Activated naive CD4-positive, alpha-beta T cell (primary cell): ENCODE measurements at regions not wholly inside any gene's neighbourhood (a gene's known extent, or its start where the extent isn't known, plus 50 kb on each side); places are given as distances from the start of the nearest gene placed in this dataset.

Experiments used
- DNase-seq, 4 experiments: peaks; one replicate each; lab custom pipeline; 2025; lab: John Stamatoyannopoulos, UW

DNA sequence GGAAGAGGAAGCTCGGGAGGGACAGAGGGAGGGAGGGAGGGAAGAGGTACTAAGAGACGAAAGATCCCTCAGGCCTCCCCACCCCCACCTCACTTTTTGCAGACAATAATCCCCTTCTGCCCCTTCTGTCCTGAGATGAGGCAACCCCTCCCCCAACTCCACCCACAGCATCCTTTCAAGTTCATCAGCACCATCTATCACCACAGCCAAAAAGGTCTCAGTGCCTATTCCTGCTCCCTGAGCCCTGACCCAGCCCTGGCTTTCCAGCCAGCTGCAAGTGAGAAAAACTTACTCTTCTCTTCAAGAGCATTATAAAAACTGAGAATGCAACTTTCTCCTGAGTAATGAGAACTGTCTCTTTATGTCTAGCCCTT lies 133.2 kb upstream of the LRFN2 start:
- no peak for DNase-seq

GRCh38 chr6:40719671-40720374 lies 132.7 kb upstream of the LRFN2 start:
- no peak for DNase-seq

DNA sequence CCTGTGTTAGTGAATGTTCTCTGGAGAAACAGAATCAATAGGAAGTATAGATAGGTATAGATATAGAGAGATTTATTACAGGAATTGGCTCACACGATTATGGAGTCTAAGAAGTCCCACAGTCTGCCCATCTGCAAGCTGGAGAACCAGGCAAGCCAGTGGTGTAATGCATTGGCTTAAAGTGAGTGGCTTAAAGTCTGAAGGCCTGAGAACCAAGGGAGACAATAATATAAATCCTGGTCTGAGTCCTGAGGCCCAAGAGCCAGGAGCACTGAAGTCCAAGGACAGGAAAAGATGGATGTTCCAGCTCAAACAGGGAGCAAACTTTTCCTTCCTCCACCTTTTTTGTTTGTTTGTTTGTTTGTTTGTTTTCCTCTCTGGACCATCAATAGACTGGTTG lies 131.2 kb upstream of the LRFN2 start:
- no peak for DNase-seq

GRCh38 chr6:40717411-40718057 lies 130.4 kb upstream of the LRFN2 start:
- DNase-seq = no peak

DNA sequence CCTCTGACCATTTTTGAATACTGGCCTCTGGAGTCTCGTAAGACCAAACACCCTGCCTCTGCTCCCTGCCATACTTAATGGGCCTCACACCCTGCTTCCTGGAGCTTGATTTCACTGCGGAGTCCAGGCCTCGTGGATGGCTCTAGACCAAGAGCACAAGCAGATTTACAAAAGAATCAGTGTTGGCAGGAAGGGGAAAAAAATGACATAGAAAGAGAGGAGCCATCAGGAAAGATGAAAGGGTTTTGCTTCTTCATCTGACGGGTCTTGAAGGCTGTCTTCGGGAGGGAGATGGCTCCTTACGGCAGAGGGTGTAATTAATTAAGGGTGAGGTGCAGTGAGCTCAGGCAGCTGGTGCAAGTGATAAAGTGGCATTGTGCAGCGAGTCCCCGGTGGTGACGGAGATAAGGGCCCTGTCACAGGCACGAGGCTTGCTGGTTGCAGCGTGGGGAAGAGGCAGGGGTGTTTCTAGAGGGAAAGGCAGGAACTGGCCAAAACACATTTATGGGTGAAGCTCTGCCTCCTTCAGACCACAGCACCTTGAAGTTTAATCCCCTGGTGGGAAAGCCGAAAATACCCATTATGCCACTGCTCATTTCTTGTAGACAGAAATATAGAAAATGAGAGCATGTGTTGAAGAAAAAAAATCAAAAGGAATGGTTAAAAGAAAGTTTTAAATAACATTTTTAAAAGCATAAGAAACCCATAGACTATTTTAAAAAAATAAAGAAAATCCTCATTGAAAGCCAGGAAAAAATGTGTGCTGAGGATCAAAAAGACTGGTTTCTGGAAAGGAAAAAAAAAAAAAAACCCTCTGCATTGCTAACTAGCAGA lies 128.6 kb upstream of the LRFN2 start:
- no peak for DNase-seq

DNA sequence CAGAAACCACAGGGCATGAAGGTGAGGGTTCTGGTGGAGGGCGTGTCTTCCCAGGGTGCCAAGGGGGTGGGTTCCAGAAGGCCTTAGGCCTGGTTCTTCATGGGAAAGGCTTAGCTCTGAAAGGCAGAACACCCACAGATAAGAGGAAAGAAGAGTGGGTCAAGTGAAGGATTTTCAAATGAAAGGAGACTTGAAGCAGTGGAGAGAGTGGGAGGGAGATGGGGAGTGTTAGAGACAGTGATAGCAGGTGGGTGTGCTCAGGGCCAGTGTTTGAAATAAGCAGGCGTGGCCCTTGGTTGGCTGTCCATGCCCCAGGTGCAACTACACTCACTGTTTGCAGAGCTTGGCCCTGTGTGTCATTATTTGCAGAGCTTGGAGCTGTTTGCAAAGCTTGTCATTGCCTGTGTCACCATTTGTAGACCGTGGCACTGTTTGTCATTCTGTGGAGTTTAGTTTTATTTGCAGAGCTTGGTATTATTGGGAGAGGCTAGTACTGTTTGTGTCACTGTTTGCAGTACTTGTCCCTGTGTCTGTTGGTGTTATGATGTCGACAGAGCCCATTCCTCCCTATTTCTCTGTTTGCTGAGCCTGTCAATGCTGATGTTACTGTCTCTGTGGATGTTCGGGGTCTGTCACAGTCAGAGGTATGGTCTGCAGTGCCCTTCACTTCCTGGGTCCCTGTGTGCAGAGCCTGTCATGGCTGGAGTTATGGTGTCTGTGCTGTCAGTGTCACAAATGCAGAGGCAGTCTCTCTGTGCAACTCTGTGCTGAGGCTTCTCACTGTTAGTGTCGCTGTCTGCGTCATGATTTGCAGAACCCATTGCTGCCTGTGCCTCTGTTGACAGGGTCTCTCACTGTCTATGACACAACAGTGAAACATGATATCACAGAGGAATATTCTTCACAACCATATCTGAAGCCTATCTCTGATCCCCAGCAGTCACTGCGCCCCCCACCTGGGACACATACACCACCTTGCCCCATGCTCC lies 127.7 kb upstream of the LRFN2 start:
- no peak for DNase-seq

GRCh38 chr6:40714143-40714542 lies 127.0 kb upstream of the LRFN2 start:
- DNase-seq = no peak

DNA sequence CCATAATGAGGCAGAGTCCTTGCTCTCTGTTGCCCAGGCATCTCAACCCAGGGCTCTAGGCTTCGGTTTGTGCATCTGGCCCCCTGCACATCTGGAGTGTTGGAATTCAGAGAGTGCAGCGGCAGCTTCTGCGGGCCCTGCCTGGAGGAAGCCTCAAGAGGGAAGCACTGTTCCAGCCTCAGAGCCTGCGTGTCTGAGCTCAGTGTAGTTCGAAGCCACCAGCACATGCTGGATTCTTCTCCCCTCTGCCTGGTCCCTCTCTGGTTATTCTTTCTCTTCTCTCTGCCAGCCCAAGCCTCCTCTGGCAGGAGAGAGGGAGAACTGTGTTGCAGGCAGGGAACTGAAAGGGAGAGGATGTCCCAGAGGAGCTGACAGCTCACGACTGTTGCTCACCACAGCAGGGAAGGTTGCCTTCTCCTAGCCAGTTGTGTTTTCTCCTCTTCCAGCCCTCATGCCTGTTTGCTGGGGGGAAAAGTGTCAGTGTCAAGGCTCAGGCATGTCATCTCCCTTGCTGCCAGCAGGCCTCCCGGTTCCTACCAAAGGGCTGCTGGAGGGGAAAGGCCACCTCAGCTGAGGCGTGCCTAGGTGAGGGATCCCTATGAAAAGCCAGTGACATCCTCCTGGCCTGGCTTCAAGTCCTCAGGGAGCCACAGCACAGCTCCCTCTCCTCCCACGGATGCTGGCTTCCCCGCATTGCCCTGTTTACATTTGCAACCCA lies 126.0 kb upstream of the LRFN2 start:
- no peak for DNase-seq

- DNase-seq = no peak
Measured at GRCh38 chr6:40710626-40711330, 123.6 kb upstream of the LRFN2 start.

- no peak for DNase-seq
Measured at GRCh38 chr6:40708049-40708448, 120.9 kb upstream of the LRFN2 start.

DNA sequence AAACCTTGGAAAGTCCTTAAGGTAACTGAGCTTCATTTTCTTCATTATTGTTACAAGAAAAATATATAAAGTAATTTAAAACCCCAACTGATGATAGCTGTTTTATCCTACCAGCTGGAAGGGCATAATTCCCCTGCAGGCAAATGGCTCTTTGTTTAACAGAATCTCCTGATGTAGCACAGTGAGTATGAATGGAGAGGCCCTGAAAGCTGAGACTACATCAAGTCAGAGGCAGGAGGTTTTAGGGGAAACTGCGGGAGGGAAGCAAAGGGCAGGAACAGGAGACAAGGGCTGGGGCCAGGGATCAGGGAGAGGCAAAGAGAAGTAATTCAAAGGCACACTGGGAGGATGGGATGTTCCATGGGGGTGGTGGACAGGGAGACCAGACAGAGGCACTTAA lies 119.0 kb upstream of the LRFN2 start:
- no peak for DNase-seq

DNA sequence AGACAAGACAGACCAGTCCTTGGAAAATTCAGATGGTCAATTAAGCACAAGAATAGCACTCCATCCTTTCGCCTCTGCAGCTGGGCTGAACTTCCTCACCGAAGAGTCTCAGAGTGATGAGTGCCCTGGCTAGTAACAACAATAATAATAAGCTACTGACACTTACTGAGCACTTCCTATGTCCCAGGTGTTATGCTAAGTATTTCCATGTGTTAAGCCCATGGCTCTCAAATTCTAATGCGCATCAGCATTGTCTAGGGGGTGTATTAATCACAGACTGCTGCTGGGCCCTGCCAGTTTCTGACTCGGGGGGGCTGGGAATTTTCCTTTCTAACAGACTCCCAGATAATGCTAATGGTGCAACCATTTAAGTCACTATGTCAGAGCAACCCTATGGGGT lies 118.2 kb upstream of the LRFN2 start:
- no peak for DNase-seq

- DNase-seq = no peak
Measured at GRCh38 chr6:40701352-40702007, 114.3 kb upstream of the LRFN2 start.

DNA sequence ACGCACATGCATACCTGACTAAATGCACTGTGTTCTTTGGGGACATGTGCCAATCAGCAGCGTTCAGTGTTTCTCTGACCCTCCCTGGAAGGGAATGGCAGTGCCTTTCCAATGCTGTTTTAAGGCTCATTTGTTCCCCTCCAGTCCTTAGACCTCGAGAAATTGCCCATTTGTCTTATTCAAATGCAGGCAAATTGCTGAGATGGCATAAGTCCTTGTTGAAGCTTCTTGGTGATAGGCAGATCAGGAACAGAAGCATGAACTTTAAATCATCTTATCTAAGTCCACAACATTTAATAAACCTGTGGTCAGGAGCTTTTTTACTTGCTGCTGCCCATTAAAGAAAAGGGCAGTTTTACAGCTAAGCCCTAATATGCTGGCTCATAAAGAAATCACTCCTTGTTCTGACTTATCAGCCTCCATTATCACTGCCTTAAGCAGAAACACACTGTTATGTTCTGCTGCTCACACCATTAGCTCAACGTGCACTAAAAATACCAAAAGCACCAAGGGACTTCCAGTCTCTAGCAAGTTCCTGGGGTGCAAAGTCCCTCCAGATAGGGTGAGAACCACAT lies 112.9 kb upstream of the LRFN2 start:
- no peak for DNase-seq

- no peak for DNase-seq
Measured at GRCh38 chr6:40695750-40696415, 108.7 kb upstream of the LRFN2 start.

DNA sequence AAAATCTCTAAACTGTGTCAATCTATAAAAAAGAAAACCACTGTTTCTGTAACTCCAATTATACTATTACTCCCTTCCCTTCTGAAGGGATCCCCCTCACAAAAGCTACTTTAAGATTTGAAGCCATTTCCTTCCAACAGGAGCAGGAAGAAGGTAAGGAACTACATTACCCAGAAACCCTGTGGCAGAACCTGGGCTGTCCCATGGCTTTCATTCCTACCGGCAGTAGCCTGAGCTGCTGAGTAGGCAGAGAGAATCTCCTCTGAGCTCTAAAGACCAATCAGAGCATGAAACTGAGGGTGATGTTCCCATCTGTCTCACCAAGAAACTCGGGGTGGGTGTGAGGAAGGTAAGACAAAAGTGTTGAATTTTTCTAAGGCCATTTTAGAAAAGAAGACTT lies 108.0 kb upstream of the LRFN2 start:
- DNase-seq = no peak

DNA sequence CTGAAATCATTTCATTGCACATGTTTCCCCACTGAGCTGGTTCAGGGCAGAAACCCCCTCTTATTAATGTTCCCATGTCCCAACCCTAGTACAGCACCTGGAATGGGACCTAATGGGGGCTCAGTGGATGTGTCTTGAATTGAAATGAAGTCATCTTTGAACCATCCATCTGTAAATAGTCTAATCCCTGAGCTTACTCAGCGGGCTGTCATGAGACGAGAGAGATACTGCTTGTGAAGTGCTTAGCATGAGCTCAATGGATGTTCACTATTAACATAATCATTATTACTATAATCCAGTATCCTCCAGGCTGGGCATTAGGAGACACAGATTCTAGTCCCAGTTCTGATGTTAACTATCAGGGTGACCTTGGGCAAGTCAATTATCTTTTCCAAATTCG lies 106.6 kb upstream of the LRFN2 start:
- no peak for DNase-seq

DNA sequence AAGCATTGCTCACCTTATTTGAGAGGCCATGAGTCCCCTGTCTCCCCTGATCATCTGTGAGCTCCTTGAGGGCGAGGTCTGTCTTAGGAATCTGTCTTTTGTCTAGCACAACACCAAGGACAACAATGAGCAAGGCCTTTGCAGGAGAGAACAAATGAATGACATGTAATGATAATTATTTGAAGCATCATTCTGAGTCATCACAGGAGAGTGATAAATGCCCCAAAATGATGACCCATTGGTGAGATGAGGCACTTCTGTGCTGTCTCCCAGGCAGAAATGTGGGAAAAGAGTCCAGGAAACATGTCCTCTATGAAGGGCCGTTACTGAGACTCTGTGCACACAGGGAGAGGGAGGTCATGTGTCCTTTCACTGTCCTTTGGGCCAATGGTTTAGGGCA lies 105.2 kb upstream of the LRFN2 start:
- DNase-seq = no peak

GRCh38 chr6:40689185-40689584 lies 102.0 kb upstream of the LRFN2 start:
- no peak for DNase-seq
